ENCODE measurements at regions not wholly inside any gene's neighbourhood (a gene's known extent, or its start where the extent isn't known, plus 50 kb on each side); places are given as distances from the start of the nearest gene placed in this dataset.

- TF ChIP-seq, protein P1, sequence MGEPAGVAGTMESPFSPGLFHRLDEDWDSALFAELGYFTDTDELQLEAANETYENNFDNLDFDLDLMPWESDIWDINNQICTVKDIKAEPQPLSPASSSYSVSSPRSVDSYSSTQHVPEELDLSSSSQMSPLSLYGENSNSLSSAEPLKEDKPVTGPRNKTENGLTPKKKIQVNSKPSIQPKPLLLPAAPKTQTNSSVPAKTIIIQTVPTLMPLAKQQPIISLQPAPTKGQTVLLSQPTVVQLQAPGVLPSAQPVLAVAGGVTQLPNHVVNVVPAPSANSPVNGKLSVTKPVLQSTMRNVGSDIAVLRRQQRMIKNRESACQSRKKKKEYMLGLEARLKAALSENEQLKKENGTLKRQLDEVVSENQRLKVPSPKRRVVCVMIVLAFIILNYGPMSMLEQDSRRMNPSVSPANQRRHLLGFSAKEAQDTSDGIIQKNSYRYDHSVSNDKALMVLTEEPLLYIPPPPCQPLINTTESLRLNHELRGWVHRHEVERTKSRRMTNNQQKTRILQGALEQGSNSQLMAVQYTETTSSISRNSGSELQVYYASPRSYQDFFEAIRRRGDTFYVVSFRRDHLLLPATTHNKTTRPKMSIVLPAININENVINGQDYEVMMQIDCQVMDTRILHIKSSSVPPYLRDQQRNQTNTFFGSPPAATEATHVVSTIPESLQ (CRISPR knock-in tag; IDR thresholded peaks at IDR 0.05), result no peak
- TF ChIP-seq, protein P2, sequence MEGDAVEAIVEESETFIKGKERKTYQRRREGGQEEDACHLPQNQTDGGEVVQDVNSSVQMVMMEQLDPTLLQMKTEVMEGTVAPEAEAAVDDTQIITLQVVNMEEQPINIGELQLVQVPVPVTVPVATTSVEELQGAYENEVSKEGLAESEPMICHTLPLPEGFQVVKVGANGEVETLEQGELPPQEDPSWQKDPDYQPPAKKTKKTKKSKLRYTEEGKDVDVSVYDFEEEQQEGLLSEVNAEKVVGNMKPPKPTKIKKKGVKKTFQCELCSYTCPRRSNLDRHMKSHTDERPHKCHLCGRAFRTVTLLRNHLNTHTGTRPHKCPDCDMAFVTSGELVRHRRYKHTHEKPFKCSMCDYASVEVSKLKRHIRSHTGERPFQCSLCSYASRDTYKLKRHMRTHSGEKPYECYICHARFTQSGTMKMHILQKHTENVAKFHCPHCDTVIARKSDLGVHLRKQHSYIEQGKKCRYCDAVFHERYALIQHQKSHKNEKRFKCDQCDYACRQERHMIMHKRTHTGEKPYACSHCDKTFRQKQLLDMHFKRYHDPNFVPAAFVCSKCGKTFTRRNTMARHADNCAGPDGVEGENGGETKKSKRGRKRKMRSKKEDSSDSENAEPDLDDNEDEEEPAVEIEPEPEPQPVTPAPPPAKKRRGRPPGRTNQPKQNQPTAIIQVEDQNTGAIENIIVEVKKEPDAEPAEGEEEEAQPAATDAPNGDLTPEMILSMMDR (IDR thresholded peaks at IDR 0.05), result no peak
- TF ChIP-seq E2F4 (CRISPR knock-in tag; IDR thresholded peaks at IDR 0.05; ENCODE audit: borderline replicate concordance, low read depth), result no peak
- TF ChIP-seq CREB1 (CRISPR knock-in tag; IDR thresholded peaks at IDR 0.05), result no peak
- TF ChIP-seq, protein P3, sequence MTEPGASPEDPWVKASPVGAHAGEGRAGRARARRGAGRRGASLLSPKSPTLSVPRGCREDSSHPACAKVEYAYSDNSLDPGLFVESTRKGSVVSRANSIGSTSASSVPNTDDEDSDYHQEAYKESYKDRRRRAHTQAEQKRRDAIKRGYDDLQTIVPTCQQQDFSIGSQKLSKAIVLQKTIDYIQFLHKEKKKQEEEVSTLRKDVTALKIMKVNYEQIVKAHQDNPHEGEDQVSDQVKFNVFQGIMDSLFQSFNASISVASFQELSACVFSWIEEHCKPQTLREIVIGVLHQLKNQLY (CRISPR knock-in tag; IDR thresholded peaks at IDR 0.05), result no peak
- TF ChIP-seq ZNF138 (CRISPR knock-in tag; conservative IDR thresholded peaks at IDR 0.05), result no peak
- TF ChIP-seq, protein P4, sequence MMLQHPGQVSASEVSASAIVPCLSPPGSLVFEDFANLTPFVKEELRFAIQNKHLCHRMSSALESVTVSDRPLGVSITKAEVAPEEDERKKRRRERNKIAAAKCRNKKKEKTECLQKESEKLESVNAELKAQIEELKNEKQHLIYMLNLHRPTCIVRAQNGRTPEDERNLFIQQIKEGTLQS (CRISPR knock-in tag; conservative IDR thresholded peaks at IDR 0.05), result no peak
- no peak for TF ChIP-seq SP1 (CRISPR knock-in tag; conservative IDR thresholded peaks at IDR 0.05)
- no peak for TF ChIP-seq FOXP1 (CRISPR knock-in tag; IDR thresholded peaks at IDR 0.05; ENCODE audit: borderline replicate concordance)
- TF ChIP-seq SMAD4 (CRISPR knock-in tag; IDR thresholded peaks at IDR 0.05), result no peak
- no peak for TF ChIP-seq HMGXB4 (CRISPR knock-in tag; IDR thresholded peaks at IDR 0.05)
- TF ChIP-seq, protein P5, sequence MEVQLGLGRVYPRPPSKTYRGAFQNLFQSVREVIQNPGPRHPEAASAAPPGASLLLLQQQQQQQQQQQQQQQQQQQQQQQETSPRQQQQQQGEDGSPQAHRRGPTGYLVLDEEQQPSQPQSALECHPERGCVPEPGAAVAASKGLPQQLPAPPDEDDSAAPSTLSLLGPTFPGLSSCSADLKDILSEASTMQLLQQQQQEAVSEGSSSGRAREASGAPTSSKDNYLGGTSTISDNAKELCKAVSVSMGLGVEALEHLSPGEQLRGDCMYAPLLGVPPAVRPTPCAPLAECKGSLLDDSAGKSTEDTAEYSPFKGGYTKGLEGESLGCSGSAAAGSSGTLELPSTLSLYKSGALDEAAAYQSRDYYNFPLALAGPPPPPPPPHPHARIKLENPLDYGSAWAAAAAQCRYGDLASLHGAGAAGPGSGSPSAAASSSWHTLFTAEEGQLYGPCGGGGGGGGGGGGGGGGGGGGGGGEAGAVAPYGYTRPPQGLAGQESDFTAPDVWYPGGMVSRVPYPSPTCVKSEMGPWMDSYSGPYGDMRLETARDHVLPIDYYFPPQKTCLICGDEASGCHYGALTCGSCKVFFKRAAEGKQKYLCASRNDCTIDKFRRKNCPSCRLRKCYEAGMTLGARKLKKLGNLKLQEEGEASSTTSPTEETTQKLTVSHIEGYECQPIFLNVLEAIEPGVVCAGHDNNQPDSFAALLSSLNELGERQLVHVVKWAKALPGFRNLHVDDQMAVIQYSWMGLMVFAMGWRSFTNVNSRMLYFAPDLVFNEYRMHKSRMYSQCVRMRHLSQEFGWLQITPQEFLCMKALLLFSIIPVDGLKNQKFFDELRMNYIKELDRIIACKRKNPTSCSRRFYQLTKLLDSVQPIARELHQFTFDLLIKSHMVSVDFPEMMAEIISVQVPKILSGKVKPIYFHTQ (CRISPR knock-in tag; IDR thresholded peaks at IDR 0.05), result no peak
- TF ChIP-seq FOXK1 (CRISPR knock-in tag; IDR thresholded peaks at IDR 0.05), result no peak
These were observed 932.6 kb downstream of the SOCS6 start for GRCh38 chr18:71221405-71221804.
